ENCODE measurements at regions not wholly inside any gene's neighbourhood (a gene's known extent, or its start where the extent isn't known, plus 50 kb on each side); places are given as distances from the start of the nearest gene placed in this dataset.

DNA sequence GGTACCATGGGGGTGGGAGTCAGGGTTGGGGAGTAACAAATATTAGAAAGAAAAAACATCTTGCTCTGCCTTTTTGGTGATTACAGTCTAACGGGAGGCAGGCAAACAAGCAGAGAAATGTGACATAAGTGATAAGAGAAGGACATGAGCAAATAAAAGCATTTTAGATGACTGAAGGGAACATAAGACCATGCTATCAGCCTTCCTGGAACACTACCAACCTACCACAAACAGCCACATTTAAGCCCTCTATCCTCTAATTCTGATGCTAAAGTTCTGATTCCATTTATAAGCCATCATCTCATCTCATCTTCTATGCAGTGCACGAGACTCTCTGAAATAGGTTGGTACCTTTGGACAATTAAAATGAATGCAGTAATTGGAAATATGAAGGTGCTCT lies 243.4 kb upstream of the P2RY1 start:
- TF ChIP-seq, protein P1, sequence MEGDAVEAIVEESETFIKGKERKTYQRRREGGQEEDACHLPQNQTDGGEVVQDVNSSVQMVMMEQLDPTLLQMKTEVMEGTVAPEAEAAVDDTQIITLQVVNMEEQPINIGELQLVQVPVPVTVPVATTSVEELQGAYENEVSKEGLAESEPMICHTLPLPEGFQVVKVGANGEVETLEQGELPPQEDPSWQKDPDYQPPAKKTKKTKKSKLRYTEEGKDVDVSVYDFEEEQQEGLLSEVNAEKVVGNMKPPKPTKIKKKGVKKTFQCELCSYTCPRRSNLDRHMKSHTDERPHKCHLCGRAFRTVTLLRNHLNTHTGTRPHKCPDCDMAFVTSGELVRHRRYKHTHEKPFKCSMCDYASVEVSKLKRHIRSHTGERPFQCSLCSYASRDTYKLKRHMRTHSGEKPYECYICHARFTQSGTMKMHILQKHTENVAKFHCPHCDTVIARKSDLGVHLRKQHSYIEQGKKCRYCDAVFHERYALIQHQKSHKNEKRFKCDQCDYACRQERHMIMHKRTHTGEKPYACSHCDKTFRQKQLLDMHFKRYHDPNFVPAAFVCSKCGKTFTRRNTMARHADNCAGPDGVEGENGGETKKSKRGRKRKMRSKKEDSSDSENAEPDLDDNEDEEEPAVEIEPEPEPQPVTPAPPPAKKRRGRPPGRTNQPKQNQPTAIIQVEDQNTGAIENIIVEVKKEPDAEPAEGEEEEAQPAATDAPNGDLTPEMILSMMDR (IDR thresholded peaks at IDR 0.05) = no peak
- TF ChIP-seq POLR2A (IDR thresholded peaks at IDR 0.05) = no peak

Measured in esophagus squamous epithelium (tissue), 4 donors.